Hematopoietic multipotent progenitor cell (in vitro differentiated cells): ENCODE measurements at regions not wholly inside any gene's neighbourhood (a gene's known extent, or its start where the extent isn't known, plus 50 kb on each side); places are given as distances from the start of the nearest gene placed in this dataset. TPM values are rescaled to one million over a fixed set of nuclear protein-coding genes. Genes with fewer than 3 reads are reported as not detected.

ENCODE experiments used
- DNase-seq, 3 donors: peaks; one replicate each; pipeline ENCODE4 v3.0.0-alpha.2; 2011 to 2015; ENCODE audit warnings: low read depth in 2 of 3, low spot score in 2 of 3
- small RNA-seq: library from RNA; depleted of rRNA; stranded (forward); fragments of <200 nt; gene quantifications from one replicate; pipeline ENCODE3, GENCODE V24; 2012

GRCh38 chr3:109210501-109210900 is 74.0 kb downstream of the C3orf85 start:
- no peak for DNase-seq

- DNase-seq, result no peak
These were observed 75.4 kb downstream of the C3orf85 start for GRCh38 chr3:109211941-109212340.

- DNase-seq, result no peak
These were observed 76.8 kb downstream of the C3orf85 start for GRCh38 chr3:109213321-109213720.

- peak in 1 of 3 donors; percentile 10 for DNase-seq
These were observed 87.8 kb downstream of the C3orf85 start for GRCh38 chr3:109224333-109224732.

- no peak for DNase-seq
These were observed 89.0 kb downstream of the C3orf85 start for GRCh38 chr3:109225516-109225915.

DNA sequence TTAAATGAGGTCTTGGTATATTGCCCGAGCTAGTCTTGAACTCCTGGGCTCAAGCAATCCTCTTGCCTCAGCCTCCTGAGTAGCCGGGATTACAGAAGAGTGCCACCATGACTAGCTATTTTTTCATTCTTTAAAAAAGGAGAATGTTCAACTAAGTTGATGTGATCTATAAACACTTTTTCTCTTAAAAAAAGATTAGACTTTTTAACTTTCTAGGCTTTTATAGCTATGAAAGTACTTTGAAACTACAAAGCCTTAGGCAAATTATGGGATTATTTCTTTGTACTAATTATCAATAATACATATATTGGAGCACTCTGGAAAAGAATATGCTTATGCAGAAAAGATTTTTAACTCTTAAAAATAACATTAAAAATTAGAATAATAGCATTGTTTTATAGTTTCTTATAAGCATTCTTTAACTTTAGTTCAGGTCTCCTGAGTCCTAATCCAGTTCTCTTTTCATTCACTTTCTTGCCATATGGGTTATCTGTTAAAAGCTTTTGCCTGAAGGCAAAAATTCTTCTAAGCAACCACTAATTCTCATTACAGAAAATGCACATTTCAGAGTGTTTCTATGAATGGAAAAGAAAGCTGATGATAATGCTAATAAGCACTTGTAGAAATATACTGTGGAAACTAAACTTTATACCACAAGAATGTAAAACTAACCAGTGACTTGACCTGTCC is 87.8 kb downstream of the DPPA2 start:
- DNase-seq, result no peak

DNA sequence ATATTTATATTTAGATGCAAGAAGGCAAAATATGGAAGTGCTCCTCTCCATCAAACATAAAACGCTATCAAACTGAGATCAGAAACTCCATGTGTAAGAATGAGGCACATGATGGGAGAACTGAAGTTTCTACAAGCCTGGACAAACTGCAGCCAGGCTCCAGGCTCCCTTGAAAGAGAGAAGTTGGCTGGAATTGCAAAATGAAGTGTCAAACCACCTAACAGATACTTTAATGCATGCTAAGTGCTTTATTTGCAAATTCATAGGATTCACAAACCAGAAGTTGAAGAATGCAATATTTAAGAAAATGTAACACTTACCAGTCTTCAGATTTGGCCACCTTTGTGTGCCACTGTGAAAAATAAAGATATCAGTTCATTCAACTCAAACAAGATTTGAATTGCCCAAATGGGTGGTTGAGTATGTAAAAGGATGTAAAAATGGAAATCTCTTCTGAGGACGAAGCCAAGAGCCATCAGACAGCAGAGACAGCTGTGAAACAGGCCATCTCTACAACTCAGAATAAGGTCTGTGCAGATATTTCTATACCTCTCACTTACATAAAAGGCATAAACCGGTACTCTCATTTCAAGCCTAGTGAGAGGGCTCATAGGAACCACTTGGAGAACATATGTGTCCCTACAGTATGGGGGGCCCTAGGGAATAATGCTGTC is 87.0 kb downstream of the DPPA2 start:
- DNase-seq, result no peak

DNA sequence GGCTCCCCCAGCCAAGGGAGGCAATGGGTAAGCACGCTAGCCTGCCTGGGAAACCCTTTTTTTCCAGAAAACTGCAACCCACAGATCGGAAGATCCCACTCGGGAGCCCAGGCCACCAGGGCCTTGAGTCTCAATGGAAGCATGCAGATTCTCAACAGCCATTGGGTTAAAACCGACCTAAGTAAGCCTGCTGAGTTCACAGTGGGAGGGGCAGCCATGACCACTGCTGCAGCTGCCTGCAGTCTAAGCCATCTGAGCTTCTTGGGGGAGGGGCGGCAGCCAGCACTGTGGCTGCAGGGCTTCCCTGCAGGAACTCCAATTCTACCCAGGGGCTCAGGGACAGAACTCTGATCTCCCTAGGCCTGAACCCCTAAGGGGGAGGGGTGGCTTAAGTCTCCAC is 82.0 kb downstream of the DPPA2 start:
- no peak for DNase-seq

GRCh38 chr3:109241459-109242186 is 74.7 kb downstream of the DPPA2 start:
- DNase-seq, result no peak

DNA sequence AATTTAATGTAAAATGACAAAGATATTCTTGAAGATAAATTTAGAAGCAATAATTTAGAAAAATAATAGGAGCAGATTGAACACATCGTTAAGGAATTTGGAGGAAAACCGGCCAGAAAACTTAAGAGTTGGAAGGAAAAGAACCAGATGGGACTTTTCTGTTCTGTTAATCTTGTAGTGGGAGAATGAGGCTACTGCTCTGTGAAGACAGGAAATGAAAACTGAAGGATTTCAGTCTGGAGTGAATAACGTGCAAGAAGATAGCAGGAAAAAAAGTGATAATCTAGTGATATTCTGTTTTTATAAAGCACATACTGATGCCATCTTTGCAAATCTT is 74.2 kb downstream of the DPPA2 start:
- no peak for DNase-seq

Small RNA genes in the stretch of these regions (small RNA-seq; reads per million reads assigned to genes)
- not detected for gene RNU6-1236P
